Body of pancreas (tissue), 4 donors: ENCODE measurements at regions not wholly inside any gene's neighbourhood (a gene's known extent, or its start where the extent isn't known, plus 50 kb on each side); places are given as distances from the start of the nearest gene placed in this dataset.

Experiments
- CTCF ChIP-seq, 7 experiments: fragments of 450-650 bp in 4 of 7; fragments of 200-600 bp in 3 of 7; sonication (generic) in 3 of 7; IDR thresholded peaks; one replicate each; pipeline ENCODE4 v1.5.1; 2016 to 2019; ENCODE audit warnings: antibody characterized with exemption in 7 of 7
- POLR2A ChIP-seq, 3 donors: fragments of 450-650 bp; IDR thresholded peaks; one replicate each; pipeline ENCODE4 v1.6.1; 2016; ENCODE audit warnings: antibody characterized with exemption in 3 of 3, mild to moderate bottlenecking in 2 of 3

GRCh38 chr5:17358031-17358430, 140.0 kb upstream of the TAF11L2 start:
- no peak for TF ChIP-seq CTCF (IDR thresholded peaks at IDR 0.05)
- TF ChIP-seq POLR2A (IDR thresholded peaks at IDR 0.05), result no peak
